CD1c-positive myeloid dendritic cell (primary cell): ENCODE measurements at regions not wholly inside any gene's neighbourhood (a gene's known extent, or its start where the extent isn't known, plus 50 kb on each side); places are given as distances from the start of the nearest gene placed in this dataset.

Source experiments
- DNase-seq: peaks from one replicate; pipeline ENCODE4 v3.0.0-alpha.2; 2016; ENCODE audit errors: extremely low spot score

DNA sequence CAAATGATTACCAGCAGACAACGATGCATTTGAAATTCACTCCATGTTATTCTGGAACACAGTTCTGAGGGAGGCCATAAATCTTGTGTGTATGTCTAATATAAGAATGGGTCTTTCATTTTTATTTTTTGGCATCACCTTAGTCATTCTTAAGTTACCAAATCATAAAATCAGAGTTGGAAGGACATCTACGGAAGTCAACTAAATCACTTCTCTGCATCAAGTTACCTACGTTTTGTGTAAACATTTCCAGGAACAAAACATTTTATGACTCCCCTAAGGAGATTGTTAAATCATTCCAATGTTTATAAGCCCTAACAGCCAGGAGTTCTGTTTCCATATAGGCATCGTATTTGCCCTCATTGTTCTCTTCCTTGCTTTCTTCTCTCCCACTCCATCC is 378.2 kb downstream of the FAM170A start:
- no peak for DNase-seq

DNA sequence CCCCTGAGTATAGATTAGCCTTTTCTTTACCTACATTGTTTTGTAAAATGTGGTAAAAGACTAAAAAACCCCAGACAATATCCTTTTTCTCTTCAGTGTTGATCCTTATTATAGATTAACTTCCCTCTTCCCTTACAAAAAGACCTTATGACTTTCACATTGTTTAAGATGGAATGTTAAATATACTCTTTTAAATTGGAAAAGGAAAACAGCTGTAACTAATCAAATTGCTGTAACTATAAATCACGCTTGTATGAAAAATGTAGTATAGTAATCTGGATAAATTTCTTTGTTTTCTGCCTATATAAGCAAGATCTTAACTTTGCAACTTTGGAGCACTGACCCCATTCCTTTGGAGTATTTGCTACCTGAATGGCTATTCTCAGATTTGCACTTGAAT is 383.1 kb downstream of the FAM170A start:
- no peak for DNase-seq

GRCh38 chr5:120014535-120014934 is 385.2 kb downstream of the FAM170A start:
- DNase-seq, result no peak

- no peak for DNase-seq
These were observed 387.5 kb downstream of the FAM170A start for GRCh38 chr5:120016717-120017382.

GRCh38 chr5:120017513-120017912 is 388.2 kb downstream of the FAM170A start:
- no peak for DNase-seq

GRCh38 chr5:120035181-120035580 is 405.8 kb downstream of the FAM170A start:
- no peak for DNase-seq

DNA sequence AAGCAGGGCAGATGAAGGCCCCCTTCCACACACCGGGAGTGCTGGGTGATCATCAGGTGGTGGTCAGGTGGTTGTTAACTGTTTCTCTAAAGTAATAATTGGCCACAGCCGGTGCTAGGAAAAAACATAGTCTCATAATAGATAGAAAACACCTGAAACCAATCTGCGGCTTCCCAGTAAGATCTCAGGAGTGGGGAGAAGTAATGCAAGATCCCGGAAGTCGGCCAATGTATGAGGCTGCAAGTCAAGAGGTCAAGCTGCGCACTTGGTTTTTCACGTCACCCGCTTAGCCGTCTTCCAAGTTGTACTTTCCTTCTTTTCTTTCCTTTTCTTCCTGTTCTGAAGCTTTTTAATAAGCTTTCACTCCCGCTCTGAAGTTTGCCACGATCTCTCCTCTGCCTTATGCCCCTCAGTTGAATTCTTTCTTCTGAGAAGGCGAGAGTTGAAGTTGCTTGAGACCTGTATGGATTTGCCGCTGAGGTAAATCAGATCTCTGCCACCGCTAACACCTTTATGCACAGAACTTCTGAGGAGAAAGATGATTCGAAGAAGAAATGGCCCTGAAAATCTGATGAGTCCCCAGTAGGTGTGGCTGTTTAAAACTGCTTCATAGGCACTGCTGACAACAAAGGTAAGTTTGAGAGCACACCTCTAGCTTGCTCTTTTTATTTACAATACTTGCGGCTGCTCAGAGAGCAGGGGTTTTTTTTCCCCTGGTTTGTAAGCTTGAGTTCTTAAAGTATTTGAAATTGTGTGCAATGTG is 406.6 kb downstream of the FAM170A start:
- DNase-seq, result no peak

- peak; percentile 62 for DNase-seq
These were observed 408.1 kb downstream of the FAM170A start for GRCh38 chr5:120037451-120037850.

- DNase-seq, result no peak
These were observed 409.8 kb downstream of the FAM170A start for GRCh38 chr5:120039111-120039510.

- peak; percentile 66 for DNase-seq
These were observed 414.1 kb downstream of the FAM170A start for GRCh38 chr5:120043431-120043830.

GRCh38 chr5:120052916-120053828 is 410.9 kb upstream of the PRR16 start:
- no peak for DNase-seq

DNA sequence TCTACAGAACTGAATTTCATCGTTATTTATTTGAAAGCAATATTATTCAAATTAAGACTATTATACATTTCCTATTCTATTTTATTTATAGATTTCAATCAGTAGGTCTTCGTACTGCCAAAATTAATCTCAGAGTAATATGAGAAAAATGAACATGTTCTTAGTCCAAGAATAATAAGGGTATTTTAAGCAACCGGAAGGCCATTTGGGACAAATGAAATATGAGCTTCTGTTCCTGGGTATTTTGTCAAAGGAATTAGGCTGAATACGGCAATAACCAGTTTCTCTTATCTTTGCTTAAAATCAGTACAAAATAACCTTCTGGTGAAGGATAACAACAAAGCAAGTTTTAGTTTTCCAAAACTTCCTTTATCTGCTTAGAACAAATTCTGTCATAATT is 410.3 kb upstream of the PRR16 start:
- DNase-seq, result no peak

DNA sequence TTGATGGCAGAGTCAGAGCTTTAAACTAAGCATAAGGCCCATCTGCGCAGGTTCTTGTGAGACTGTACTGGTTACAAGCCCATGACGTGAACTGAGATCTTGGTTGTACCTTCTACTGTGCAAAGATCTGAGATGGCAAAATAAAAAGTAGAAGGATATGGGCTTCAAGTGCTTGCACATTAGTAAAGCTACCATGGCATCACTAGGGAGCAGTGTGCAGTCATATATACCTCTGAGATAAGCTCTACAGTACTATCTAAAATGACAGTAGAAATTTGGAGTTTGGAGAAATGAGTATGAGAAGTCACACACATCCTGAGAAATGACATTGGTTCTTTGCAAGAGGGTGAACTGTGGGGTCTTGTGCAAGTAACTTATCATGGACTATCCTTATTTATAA is 408.2 kb upstream of the PRR16 start:
- DNase-seq, result no peak

- DNase-seq, result no peak
These were observed 401.6 kb upstream of the PRR16 start for GRCh38 chr5:120062515-120062917.

GRCh38 chr5:120072068-120072761 is 391.9 kb upstream of the PRR16 start:
- DNase-seq, result no peak

GRCh38 chr5:120073722-120074121 is 390.4 kb upstream of the PRR16 start:
- no peak for DNase-seq

GRCh38 chr5:120080781-120081180 is 383.3 kb upstream of the PRR16 start:
- no peak for DNase-seq

DNA sequence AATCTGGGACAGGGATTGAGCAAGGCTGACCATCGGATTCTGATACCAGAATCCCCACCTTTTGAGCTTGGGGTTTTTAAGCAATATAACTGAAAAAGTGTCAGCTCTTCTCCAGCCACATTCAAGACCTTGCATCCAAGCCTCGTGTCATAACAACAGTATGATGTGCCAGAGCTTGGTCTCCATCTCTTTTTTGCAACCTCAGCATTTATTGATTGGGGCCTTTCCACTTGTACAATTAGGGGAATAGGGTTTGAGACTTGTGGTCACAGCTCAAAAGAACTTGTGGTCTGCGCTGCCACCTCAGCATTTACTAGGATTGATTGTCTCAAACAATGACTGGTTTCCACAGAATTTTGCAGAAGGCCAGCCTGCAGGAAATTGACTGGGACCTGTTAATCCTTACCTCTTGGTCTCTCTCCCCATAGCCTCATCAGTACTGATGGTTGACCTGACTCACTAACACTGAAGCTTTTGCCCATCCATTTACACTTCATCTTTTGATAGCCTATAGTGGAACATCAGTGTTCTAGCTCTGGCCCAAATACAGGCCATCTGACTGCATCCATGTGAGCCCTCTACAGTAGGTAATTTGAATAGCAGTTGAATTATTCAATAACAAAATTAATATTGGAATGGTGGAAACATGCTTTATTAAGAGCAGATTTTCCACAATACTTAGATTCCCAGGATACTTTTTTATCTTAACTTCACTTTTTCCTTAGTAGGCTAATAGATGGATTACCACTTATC is 381.6 kb upstream of the PRR16 start:
- no peak for DNase-seq

GRCh38 chr5:120083851-120084542 is 380.1 kb upstream of the PRR16 start:
- DNase-seq, result no peak

DNA sequence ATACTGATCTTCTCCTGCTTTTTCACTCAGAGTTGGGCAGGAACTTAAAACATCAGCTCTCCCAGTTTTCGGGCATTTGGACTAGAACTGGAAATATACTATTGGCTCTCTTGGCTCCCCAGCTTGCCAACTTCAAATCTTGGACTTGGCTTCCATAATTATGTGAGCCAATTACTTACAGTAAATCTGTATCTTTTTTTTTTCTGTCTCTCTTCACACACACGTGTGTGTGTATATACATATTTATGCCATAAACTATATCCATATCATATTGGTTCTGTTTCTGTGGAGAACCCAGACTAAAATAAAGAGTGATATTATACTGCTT is 379.6 kb upstream of the PRR16 start:
- DNase-seq, result no peak

GRCh38 chr5:120086081-120086480 is 378.0 kb upstream of the PRR16 start:
- DNase-seq, result no peak
